Endodermal cell (in vitro differentiated cells): ENCODE measurements at regions not wholly inside any gene's neighbourhood (a gene's known extent, or its start where the extent isn't known, plus 50 kb on each side); places are given as distances from the start of the nearest gene placed in this dataset.

ENCODE experiments used
- DNase-seq: peaks from one replicate; pipeline ENCODE4 v3.0.0-alpha.2; 2017
- H3K27ac ChIP-seq: 2 replicates; pipeline ENCODE4 v1.5.1; 2013; ENCODE audit warnings: mild to moderate bottlenecking, low read depth, low read length, moderate library complexity
- H3K27me3 ChIP-seq: 2 replicates; pipeline ENCODE4 v1.6.1; 2013; ENCODE audit warnings: mild to moderate bottlenecking, low read length, moderate library complexity; ENCODE audit not compliant: insufficient read depth, control insufficient read depth, poor library complexity, severe bottlenecking
- H3K36me3 ChIP-seq: 2 replicates; pipeline ENCODE4 v1.7.0; 2013; ENCODE audit warnings: mild to moderate bottlenecking, low read length, moderate library complexity; ENCODE audit not compliant: control insufficient read depth, insufficient read depth
- H3K4me1 ChIP-seq: one replicate; pipeline ENCODE4 v1.7.0; 2013; ENCODE audit warnings: low read length; ENCODE audit not compliant: control insufficient read depth, insufficient read depth
- H3K4me3 ChIP-seq: 2 replicates; pipeline ENCODE4 v1.5.1; 2013; ENCODE audit warnings: mild to moderate bottlenecking, low read length, moderate library complexity
- H3K9ac ChIP-seq: 2 replicates; pipeline ENCODE4 v1.6.1; 2013; ENCODE audit warnings: mild to moderate bottlenecking, low read length, moderate library complexity; ENCODE audit not compliant: poor library complexity, severe bottlenecking; ENCODE audit errors: extremely low read depth
- H3K9me3 ChIP-seq: 2 replicates; pipeline ENCODE4 v1.6.1; 2013; ENCODE audit warnings: mild to moderate bottlenecking, low read length, moderate library complexity; ENCODE audit not compliant: control insufficient read depth
- H3K27ac Mint-ChIP-seq: 2 replicates; pipeline ENCODE4 v1.8.0; 2020; ENCODE audit warnings: mixed read lengths
- H3K27me3 Mint-ChIP-seq: 2 replicates; pipeline ENCODE4 v1.8.0; 2021; ENCODE audit warnings: mild to moderate bottlenecking, mixed read lengths; ENCODE audit not compliant: insufficient read depth
- H3K36me3 Mint-ChIP-seq: 2 replicates; pipeline ENCODE4 v1.8.0; 2020; ENCODE audit warnings: low read depth, mixed read lengths
- H3K4me1 Mint-ChIP-seq: 2 replicates; pipeline ENCODE4 v1.8.0; 2020; ENCODE audit warnings: mixed read lengths
- H3K4me3 Mint-ChIP-seq: 2 replicates; pipeline ENCODE4 v1.8.0; 2020; ENCODE audit warnings: mild to moderate bottlenecking, moderate library complexity, mixed read lengths
- H3K9me3 Mint-ChIP-seq: 2 replicates; pipeline ENCODE4 v1.8.0; 2020; ENCODE audit warnings: mild to moderate bottlenecking, mixed read lengths
- WGBS, 2 experiments: methylation state at CpG; one replicate each; pipeline versions ENCODE4 v1.1.5 to v1.1.7; 2013; ENCODE audit warnings: missing lambda C conversion rate in 2 of 2, mixed read lengths in 1 of 2; ENCODE audit not compliant: insufficient coverage in 1 of 2, insufficient read length in 1 of 2; 5-methylcytosine and 5-hydroxymethylcytosine counted together
- TF ChIP-seq, protein P1 (sequence below): fragments of 200-600 bp; sonication (generic); conservative IDR thresholded peaks from 2 replicates; pipeline ENCODE4 v1.5.0; 2021; ENCODE audit warnings: antibody characterized with exemption, mild to moderate bottlenecking

- no peak for DNase-seq
- Mint-ChIP-seq H3K36me3 (no peaks in the 10 kb centered on the region), H3K27me3 (no peaks in the 10 kb centered on the region), H3K27ac (no peak overlapping the region), H3K9me3 (no peaks in the 10 kb centered on the region), H3K4me1 (peaks cover 5% of the 10 kb centered on the region), H3K4me3 (no peak overlapping the region)
- Histone ChIP-seq H3K4me1 (no peaks in the 10 kb centered on the region), H3K9me3 (no peaks in the 10 kb centered on the region), H3K27me3 (no peaks in the 10 kb centered on the region), H3K36me3 (no peaks in the 10 kb centered on the region), H3K27ac (no peak overlapping the region), H3K4me3 (no peak overlapping the region), H3K9ac (no peak overlapping the region)
- 94% methylated on average over 5 of the region's 5 CpGs for WGBS, 2 experiments
- TF ChIP-seq, protein P1, sequence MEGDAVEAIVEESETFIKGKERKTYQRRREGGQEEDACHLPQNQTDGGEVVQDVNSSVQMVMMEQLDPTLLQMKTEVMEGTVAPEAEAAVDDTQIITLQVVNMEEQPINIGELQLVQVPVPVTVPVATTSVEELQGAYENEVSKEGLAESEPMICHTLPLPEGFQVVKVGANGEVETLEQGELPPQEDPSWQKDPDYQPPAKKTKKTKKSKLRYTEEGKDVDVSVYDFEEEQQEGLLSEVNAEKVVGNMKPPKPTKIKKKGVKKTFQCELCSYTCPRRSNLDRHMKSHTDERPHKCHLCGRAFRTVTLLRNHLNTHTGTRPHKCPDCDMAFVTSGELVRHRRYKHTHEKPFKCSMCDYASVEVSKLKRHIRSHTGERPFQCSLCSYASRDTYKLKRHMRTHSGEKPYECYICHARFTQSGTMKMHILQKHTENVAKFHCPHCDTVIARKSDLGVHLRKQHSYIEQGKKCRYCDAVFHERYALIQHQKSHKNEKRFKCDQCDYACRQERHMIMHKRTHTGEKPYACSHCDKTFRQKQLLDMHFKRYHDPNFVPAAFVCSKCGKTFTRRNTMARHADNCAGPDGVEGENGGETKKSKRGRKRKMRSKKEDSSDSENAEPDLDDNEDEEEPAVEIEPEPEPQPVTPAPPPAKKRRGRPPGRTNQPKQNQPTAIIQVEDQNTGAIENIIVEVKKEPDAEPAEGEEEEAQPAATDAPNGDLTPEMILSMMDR: no peak
Measured at GRCh38 chr5:63686938-63687337, 275.3 kb downstream of the HTR1A start.

GRCh38 chr5:63686181-63686580, 276.1 kb downstream of the HTR1A start:
- H3K9me3 ChIP-seq: no peaks in the 10 kb centered on the region
- TF ChIP-seq, protein P1: no peak
- H3K36me3 Mint-ChIP-seq: no peaks in the 10 kb centered on the region
- H3K4me1 Mint-ChIP-seq: peaks cover 5% of the 10 kb centered on the region
- WGBS, 2 experiments: 86 to 100% methylated on average over 1 to 2 of the region's 2 CpGs
- no peaks in the 10 kb centered on the region for H3K36me3 ChIP-seq
- no peaks in the 10 kb centered on the region for H3K4me1 ChIP-seq
- no peak for DNase-seq
- no peak overlapping the region for H3K9ac ChIP-seq
- H3K27ac Mint-ChIP-seq: no peak overlapping the region
- H3K27me3 Mint-ChIP-seq: no peaks in the 10 kb centered on the region
- no peaks in the 10 kb centered on the region for H3K27me3 ChIP-seq
- H3K27ac ChIP-seq: no peak overlapping the region
- H3K4me3 ChIP-seq: no peak overlapping the region
- H3K4me3 Mint-ChIP-seq: no peak overlapping the region
- H3K9me3 Mint-ChIP-seq: no peaks in the 10 kb centered on the region

DNA sequence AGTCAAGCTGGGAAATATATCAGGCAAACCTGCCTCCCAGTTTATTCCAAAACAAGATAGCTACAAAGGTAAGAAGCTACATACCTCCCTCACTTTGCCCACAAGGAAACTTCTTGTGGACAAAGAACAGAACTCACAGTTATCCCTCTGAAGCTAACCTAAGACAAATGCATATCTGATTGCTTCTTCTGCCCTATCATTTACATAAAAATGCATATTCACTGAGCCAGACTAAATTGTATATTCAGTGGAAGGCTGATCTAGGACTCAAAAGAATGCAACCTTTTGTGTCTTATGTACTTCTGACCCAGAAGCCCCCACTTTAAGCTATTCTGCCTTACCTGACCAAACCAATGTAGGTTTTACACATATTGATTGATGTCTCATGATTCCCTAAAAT, 276.8 kb downstream of the HTR1A start:
- Histone ChIP-seq H3K4me3 (no peak overlapping the region), H3K9me3 (no peaks in the 10 kb centered on the region), H3K9ac (no peak overlapping the region), H3K36me3 (no peaks in the 10 kb centered on the region), H3K27ac (no peak overlapping the region), H3K27me3 (no peaks in the 10 kb centered on the region), H3K4me1 (no peaks in the 10 kb centered on the region)
- Mint-ChIP-seq H3K9me3 (no peaks in the 10 kb centered on the region), H3K4me1 (peaks cover 5% of the 10 kb centered on the region), H3K4me3 (no peak overlapping the region), H3K36me3 (no peaks in the 10 kb centered on the region), H3K27ac (no peak overlapping the region), H3K27me3 (no peaks in the 10 kb centered on the region)
- no peak for DNase-seq
- TF ChIP-seq, protein P1: no peak
